WTC11 (cell line): ENCODE measurements at regions not wholly inside any gene's neighbourhood (a gene's known extent, or its start where the extent isn't known, plus 50 kb on each side); places are given as distances from the start of the nearest gene placed in this dataset.

Experiments used
- ATAC-seq: fragments of 200-7000 bp; cut with Tn5 transposase; 2 replicates; pipeline ENCODE4 v1.10.0; 2021; ENCODE audit warnings: mild to moderate bottlenecking, moderate library complexity
- CTCF ChIA-PET: fragments of 300-600 bp; sonication (Branson Sonifier 250); formaldehyde crosslinking; loops from one replicate; lab custom pipeline; 2021; ENCODE audit warnings: antibody characterized with exemption; lab: Charles Lee
- POLR2A ChIA-PET: fragments of 350-600 bp; sonication (Branson Sonifier 250); formaldehyde crosslinking; loops from one replicate; lab custom pipeline; 2021; ENCODE audit warnings: antibody characterized with exemption; lab: Charles Lee
- DNase-seq: peaks from one replicate; pipeline ENCODE4 v3.0.0; 2021; ENCODE audit warnings: low spot score
- H3K27ac Mint-ChIP-seq: 2 replicates; pipeline ENCODE4 v1.8.0; 2021; ENCODE audit warnings: mixed read lengths
- H3K27me3 Mint-ChIP-seq: 2 replicates; pipeline ENCODE4 v1.8.0; 2021; ENCODE audit warnings: low read depth, mild to moderate bottlenecking, moderate library complexity, mixed read lengths
- H3K36me3 Mint-ChIP-seq: 2 replicates; pipeline ENCODE4 v1.8.0; 2021; ENCODE audit warnings: mixed read lengths
- H3K4me1 Mint-ChIP-seq: 2 replicates; pipeline ENCODE4 v1.8.0; 2022; ENCODE audit warnings: mixed read lengths
- H3K4me3 Mint-ChIP-seq: 2 replicates; pipeline ENCODE4 v1.8.0; 2021; ENCODE audit warnings: mild to moderate bottlenecking, moderate library complexity, mixed read lengths
- H3K9me3 Mint-ChIP-seq: 2 replicates; pipeline ENCODE4 v1.8.0; 2021; ENCODE audit warnings: mixed read lengths
- ATF2 ChIP-seq: sonication (generic); formaldehyde crosslinking; IDR thresholded peaks from 2 replicates; pipeline ENCODE4 v1.8.1; 2022; ENCODE audit warnings: low read depth, missing genetic modification reagents, borderline replicate concordance
- CREM ChIP-seq: sonication (generic); formaldehyde crosslinking; IDR thresholded peaks from 2 replicates; pipeline ENCODE4 v1.8.1; 2022; ENCODE audit warnings: mild to moderate bottlenecking, missing genetic modification reagents, moderate library complexity
- CTCF ChIP-seq: fragments of 200-600 bp; IDR thresholded peaks from 2 replicates; pipeline ENCODE4 v1.8.0; 2022; ENCODE audit warnings: antibody characterized with exemption
- ERG ChIP-seq: fragments of 250-450 bp; sonication (Bioruptor Pico); IDR thresholded peaks from 2 replicates; pipeline ENCODE4 v1.8.0; 2021; ENCODE audit warnings: mild to moderate bottlenecking
- FOXP4 ChIP-seq: sonication (generic); formaldehyde crosslinking; IDR thresholded peaks from 2 replicates; pipeline ENCODE4 v1.8.0; 2022; ENCODE audit warnings: mild to moderate bottlenecking, missing genetic modification reagents
- IRF2 ChIP-seq: sonication (generic); formaldehyde crosslinking; IDR thresholded peaks from 2 replicates; pipeline ENCODE4 v1.8.0; 2022; ENCODE audit warnings: low read depth, missing genetic modification reagents, borderline replicate concordance
- MXD4 ChIP-seq: fragments of 250-450 bp; sonication (Bioruptor Pico); IDR thresholded peaks from 2 replicates; pipeline ENCODE4 v1.8.0; 2021; ENCODE audit warnings: mild to moderate bottlenecking, moderate library complexity, borderline replicate concordance
- NR3C1 ChIP-seq: sonication (generic); formaldehyde crosslinking; conservative IDR thresholded peaks from 2 replicates; pipeline ENCODE4 v1.8.1; 2023; ENCODE audit warnings: low read depth, mild to moderate bottlenecking, missing genetic modification reagents
- PRDM15 ChIP-seq: sonication (generic); formaldehyde crosslinking; IDR thresholded peaks from 2 replicates; pipeline ENCODE4 v1.8.0; 2022; ENCODE audit warnings: missing genetic modification reagents
- RORB ChIP-seq: fragments of 250-450 bp; sonication (Bioruptor Pico); IDR thresholded peaks from 2 replicates; pipeline ENCODE4 v1.9.0; 2021; ENCODE audit warnings: mild to moderate bottlenecking
- SMAD3 ChIP-seq: sonication (generic); formaldehyde crosslinking; IDR thresholded peaks from 2 replicates; pipeline ENCODE4 v1.8.0; 2022; ENCODE audit warnings: missing genetic modification reagents, mild to moderate bottlenecking, borderline replicate concordance
- ZNF138 ChIP-seq: sonication (generic); formaldehyde crosslinking; conservative IDR thresholded peaks from 2 replicates; pipeline ENCODE4 v1.8.1; 2022; ENCODE audit warnings: mild to moderate bottlenecking, moderate library complexity, missing genetic modification reagents
- ZNF396 ChIP-seq: fragments of 250-450 bp; sonication (Bioruptor Pico); IDR thresholded peaks from 2 replicates; pipeline ENCODE4 v1.8.0; 2021; ENCODE audit warnings: mild to moderate bottlenecking, moderate library complexity, borderline replicate concordance
- ZNF425 ChIP-seq: fragments of 250-450 bp; sonication (Bioruptor Pico); conservative IDR thresholded peaks from 2 replicates; pipeline ENCODE4 v1.9.0; 2021; ENCODE audit warnings: mild to moderate bottlenecking

- no peak for TF ChIP-seq ERG (CRISPR knock-in tag)
- no peak for TF ChIP-seq SMAD3 (CRISPR knock-in tag)
These were observed 220.4 kb upstream of the SMARCA2 start (continued) for GRCh38 chr9:1794547-1795270.

- TF ChIP-seq CREM (CRISPR knock-in tag) (no peak), ZNF138 (no peak), ATF2 (CRISPR knock-in tag) (no peak), RORB (no peak), NR3C1 (CRISPR knock-in tag) (no peak), ZNF396 (no peak)
- no peaks in the 10 kb centered on the region; the same call in 1 of the 2 replicates for H3K36me3 Mint-ChIP-seq
- no peaks in the 10 kb centered on the region for H3K4me1 Mint-ChIP-seq
- no peak overlapping the region for H3K4me3 Mint-ChIP-seq
- no peak for ATAC-seq
- ChIA-PET CTCF (interaction anchor here (1.4 kb wide), 1 partner anchor 33 kb away, joined by 3 read pairs; no protein-coding TSS in a partner anchor), POLR2A (no interaction called here)
- no peak overlapping the region for H3K27ac Mint-ChIP-seq
- H3K9me3 Mint-ChIP-seq = peaks cover 12% of the 10 kb centered on the region
- no peak for DNase-seq
- H3K27me3 Mint-ChIP-seq = no peaks in the 10 kb centered on the region
These were observed 210.8 kb upstream of the SMARCA2 start for GRCh38 chr9:1804128-1804865.

- Mint-ChIP-seq H3K4me1 (peaks cover 4% of the 10 kb centered on the region), H3K4me3 (no peak overlapping the region), H3K36me3 (no peaks in the 10 kb centered on the region), H3K27ac (no peak overlapping the region), H3K27me3 (no peaks in the 10 kb centered on the region; the same call in 1 of the 2 replicates), H3K9me3 (no peaks in the 10 kb centered on the region)
- CTCF ChIA-PET = interaction anchor here (1.5 to 2.4 kb wide), 2 partner anchors 8 to 102 kb away, joined by 5 to 18 read pairs; no protein-coding TSS in a partner anchor
- no peak for DNase-seq
- TF ChIP-seq CTCF = no peak
- no peak for TF ChIP-seq MXD4 (CRISPR knock-in tag)
- no peak for TF ChIP-seq PRDM15 (CRISPR knock-in tag)
- TF ChIP-seq IRF2 (CRISPR knock-in tag) = no peak
- TF ChIP-seq FOXP4 (CRISPR knock-in tag) = no peak
- TF ChIP-seq ZNF425 = no peak
- POLR2A ChIA-PET = no interaction called here
- no peak for ATAC-seq
These were observed 185.4 kb upstream of the SMARCA2 start for GRCh38 chr9:1829719-1830118.
